Hepatocyte (in vitro differentiated cells): ENCODE measurements at regions not wholly inside any gene's neighbourhood (a gene's known extent, or its start where the extent isn't known, plus 50 kb on each side); places are given as distances from the start of the nearest gene placed in this dataset.

Source experiments
- DNase-seq: peaks from one replicate; pipeline ENCODE4 v3.0.0-alpha.2; 2016; ENCODE audit warnings: low spot score
- H2AFZ ChIP-seq: fragments of 200-600 bp; sonication (generic); 2 replicates; pipeline ENCODE4 v1.6.0; 2016; ENCODE audit warnings: antibody characterized with exemption, mild to moderate bottlenecking
- H3K27ac ChIP-seq: fragments of 200-600 bp; sonication (generic); 2 replicates; pipeline ENCODE4 v1.5.1; 2016; ENCODE audit warnings: mild to moderate bottlenecking
- H3K27me3 ChIP-seq: fragments of 200-600 bp; sonication (generic); 2 replicates; pipeline ENCODE4 v1.6.1; 2016
- H3K36me3 ChIP-seq: fragments of 200-600 bp; sonication (generic); replicated peaks from 2 replicates; pipeline ENCODE4 v1.5.1; 2016; ENCODE audit warnings: low read depth; ENCODE audit not compliant: insufficient read depth
- H3K4me1 ChIP-seq: fragments of 200-600 bp; sonication (generic); 2 replicates; pipeline ENCODE4 v1.5.1; 2016; ENCODE audit warnings: mild to moderate bottlenecking, moderate library complexity; ENCODE audit not compliant: insufficient read depth
- H3K4me2 ChIP-seq: fragments of 200-600 bp; sonication (generic); 2 replicates; pipeline ENCODE4 v1.6.0; 2016
- H3K4me3 ChIP-seq: fragments of 200-600 bp; sonication (generic); 2 replicates; pipeline ENCODE4 v1.5.1; 2016; ENCODE audit warnings: mild to moderate bottlenecking
- H3K79me2 ChIP-seq: fragments of 200-600 bp; sonication (generic); 2 replicates; pipeline ENCODE4 v1.6.0; 2017; ENCODE audit warnings: mild to moderate bottlenecking
- H3K9me2 ChIP-seq: fragments of 200-600 bp; sonication (generic); replicated peaks from 2 replicates; pipeline ENCODE4 v1.6.0; 2017; ENCODE audit warnings: mild to moderate bottlenecking; ENCODE audit not compliant: insufficient read depth
- H3K9me3 ChIP-seq: fragments of 200-600 bp; sonication (generic); 2 replicates; pipeline ENCODE4 v1.5.1; 2016; ENCODE audit warnings: low read depth, mild to moderate bottlenecking
- H4K20me1 ChIP-seq: fragments of 200-600 bp; sonication (generic); 2 replicates; pipeline ENCODE4 v1.6.0; 2016; ENCODE audit warnings: mild to moderate bottlenecking; ENCODE audit not compliant: insufficient read depth, poor library complexity, severe bottlenecking
- EZH2 ChIP-seq: fragments of 200-600 bp; sonication (generic); IDR thresholded peaks from 2 replicates; pipeline ENCODE4 v1.6.1; 2016; ENCODE audit warnings: antibody characterized with exemption, mild to moderate bottlenecking, borderline replicate concordance
- EZH2phosphoT487 ChIP-seq: fragments of 200-600 bp; sonication (generic); IDR thresholded peaks from one replicate; pipeline ENCODE4 v1.6.1; 2018; ENCODE audit warnings: antibody characterized with exemption, mild to moderate bottlenecking, low read depth, moderate library complexity; ENCODE audit not compliant: unreplicated experiment, severe bottlenecking
- WGBS: methylation state at CpG from one replicate; pipeline ENCODE4 v1.1.6; 2016; ENCODE audit warnings: low lambda C conversion rate; ENCODE audit errors: missing lambda C conversion rate; 5-methylcytosine and 5-hydroxymethylcytosine counted together
- TF ChIP-seq, protein P1 (sequence below): fragments of 200-600 bp; sonication (generic); IDR thresholded peaks from 2 replicates; pipeline ENCODE4 v1.5.1; 2016; ENCODE audit warnings: antibody characterized with exemption, mild to moderate bottlenecking; ENCODE audit not compliant: poor library complexity

DNA sequence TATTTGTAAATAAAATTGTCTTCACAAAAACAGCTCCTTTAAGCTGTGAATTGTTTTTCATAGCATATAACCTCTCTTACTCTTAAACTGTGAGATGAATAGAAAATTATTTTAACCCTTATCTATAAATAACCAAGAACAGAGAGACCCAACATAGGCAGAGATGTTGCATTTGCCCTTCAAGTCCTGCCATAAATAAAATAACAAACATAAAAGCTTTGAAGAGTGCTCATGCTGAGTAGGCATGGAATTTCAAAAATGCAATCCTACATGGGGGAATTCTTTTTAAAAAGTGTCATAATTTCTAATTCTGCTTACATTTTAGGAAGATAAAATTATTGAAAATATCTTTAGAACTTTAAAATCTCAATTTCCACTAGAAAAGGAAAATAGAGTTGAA lies 124.1 kb upstream of the FERD3L start:
- Histone ChIP-seq H3K27ac (no peak overlapping the region), H3K9me2 (no peaks in the 10 kb centered on the region), H3K36me3 (no peaks in the 10 kb centered on the region), H3K4me2 (no peak overlapping the region), H3K27me3 (no peaks in the 10 kb centered on the region), H3K4me3 (no peak overlapping the region), H4K20me1 (no peaks in the 10 kb centered on the region), H3K79me2 (no peaks in the 10 kb centered on the region), H3K9me3 (no peaks in the 10 kb centered on the region), H3K4me1 (no peaks in the 10 kb centered on the region), H2AFZ (no peak overlapping the region)
- no peak for DNase-seq
- no peak for TF ChIP-seq EZH2
- no peak for TF ChIP-seq EZH2phosphoT487
- TF ChIP-seq, protein P1, sequence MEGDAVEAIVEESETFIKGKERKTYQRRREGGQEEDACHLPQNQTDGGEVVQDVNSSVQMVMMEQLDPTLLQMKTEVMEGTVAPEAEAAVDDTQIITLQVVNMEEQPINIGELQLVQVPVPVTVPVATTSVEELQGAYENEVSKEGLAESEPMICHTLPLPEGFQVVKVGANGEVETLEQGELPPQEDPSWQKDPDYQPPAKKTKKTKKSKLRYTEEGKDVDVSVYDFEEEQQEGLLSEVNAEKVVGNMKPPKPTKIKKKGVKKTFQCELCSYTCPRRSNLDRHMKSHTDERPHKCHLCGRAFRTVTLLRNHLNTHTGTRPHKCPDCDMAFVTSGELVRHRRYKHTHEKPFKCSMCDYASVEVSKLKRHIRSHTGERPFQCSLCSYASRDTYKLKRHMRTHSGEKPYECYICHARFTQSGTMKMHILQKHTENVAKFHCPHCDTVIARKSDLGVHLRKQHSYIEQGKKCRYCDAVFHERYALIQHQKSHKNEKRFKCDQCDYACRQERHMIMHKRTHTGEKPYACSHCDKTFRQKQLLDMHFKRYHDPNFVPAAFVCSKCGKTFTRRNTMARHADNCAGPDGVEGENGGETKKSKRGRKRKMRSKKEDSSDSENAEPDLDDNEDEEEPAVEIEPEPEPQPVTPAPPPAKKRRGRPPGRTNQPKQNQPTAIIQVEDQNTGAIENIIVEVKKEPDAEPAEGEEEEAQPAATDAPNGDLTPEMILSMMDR: no peak

DNA sequence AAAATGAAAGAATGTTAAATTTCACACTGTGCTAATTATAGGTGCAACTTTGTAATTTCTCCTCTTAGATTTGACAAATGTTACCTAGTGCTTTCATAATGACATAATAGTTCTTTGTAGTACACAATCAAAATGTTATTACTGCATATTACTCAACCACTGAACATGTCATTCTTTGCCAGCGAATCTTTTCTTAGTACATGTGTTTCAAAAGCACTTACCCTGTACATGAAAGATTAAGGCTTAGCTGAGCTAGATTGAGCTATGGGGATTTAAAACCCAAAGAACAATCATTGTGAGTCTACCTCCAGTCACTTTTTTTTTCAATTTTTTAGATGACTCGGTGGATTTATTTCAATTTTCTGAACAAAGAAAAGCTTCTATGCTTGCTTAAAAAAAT lies 123.5 kb upstream of the FERD3L start:
- Histone ChIP-seq H3K4me3 (no peak overlapping the region), H3K4me2 (no peak overlapping the region), H3K27ac (no peak overlapping the region), H3K9me2 (no peaks in the 10 kb centered on the region), H3K36me3 (no peaks in the 10 kb centered on the region), H4K20me1 (no peaks in the 10 kb centered on the region), H3K79me2 (no peaks in the 10 kb centered on the region), H3K4me1 (no peaks in the 10 kb centered on the region), H3K9me3 (no peaks in the 10 kb centered on the region), H3K27me3 (no peaks in the 10 kb centered on the region), H2AFZ (no peak overlapping the region)
- 81% methylated on average over 2 of the region's 2 CpGs for WGBS
- no peak for DNase-seq
- TF ChIP-seq, protein P1: no peak
- TF ChIP-seq EZH2phosphoT487 (no peak), EZH2 (no peak)

DNA sequence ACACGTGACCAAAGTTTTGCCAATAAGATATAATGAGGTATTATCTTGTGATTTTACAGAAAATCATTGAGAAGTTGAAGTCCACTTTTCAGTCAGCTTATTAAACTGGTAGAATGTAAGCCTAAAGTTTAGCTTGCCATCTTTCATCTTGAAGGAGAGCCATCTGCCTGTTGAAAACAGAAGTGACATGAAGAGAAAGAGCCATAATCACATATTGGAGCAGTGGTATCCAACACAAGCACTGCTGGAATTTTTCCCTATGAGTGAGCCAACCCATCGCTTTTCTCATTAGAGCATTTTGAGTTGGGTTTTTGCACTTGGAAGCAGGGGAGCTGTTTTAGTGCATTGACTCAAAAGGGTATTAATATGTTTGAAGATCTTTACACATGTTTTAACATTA lies 117.6 kb upstream of the FERD3L start:
- no peak for DNase-seq
- Histone ChIP-seq H3K9me3 (no peaks in the 10 kb centered on the region), H3K27ac (no peak overlapping the region), H3K4me1 (no peaks in the 10 kb centered on the region), H3K27me3 (no peaks in the 10 kb centered on the region), H3K79me2 (no peaks in the 10 kb centered on the region), H3K4me3 (no peak overlapping the region), H3K9me2 (no peaks in the 10 kb centered on the region), H2AFZ (no peak overlapping the region), H3K4me2 (no peak overlapping the region), H3K36me3 (no peaks in the 10 kb centered on the region), H4K20me1 (no peaks in the 10 kb centered on the region)
- WGBS: 86% methylated on average over 2 of the region's 2 CpGs
- TF ChIP-seq EZH2 (no peak), EZH2phosphoT487 (no peak)
- TF ChIP-seq, protein P1: no peak

DNA sequence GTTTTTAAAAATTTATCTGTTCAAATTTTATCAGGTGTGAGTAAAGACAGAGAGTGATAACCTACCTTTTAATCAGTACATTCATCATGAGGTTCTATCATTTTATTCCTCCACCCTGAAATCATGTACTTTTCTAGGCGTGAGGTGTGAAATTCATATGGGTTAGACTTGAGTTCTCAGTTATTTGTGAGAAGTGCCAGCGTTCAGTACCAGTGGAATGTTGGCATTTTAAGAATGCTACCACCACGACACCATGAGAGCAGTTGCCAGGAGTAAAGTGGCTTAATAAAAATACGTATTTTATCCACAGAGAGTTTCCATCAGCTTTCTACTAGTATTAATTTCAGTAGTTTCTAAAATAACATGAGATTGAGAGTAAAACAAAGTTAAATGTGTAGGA lies 104.1 kb upstream of the FERD3L start:
- H3K27ac ChIP-seq: no peak overlapping the region
- no peak overlapping the region for H2AFZ ChIP-seq
- 78% methylated on average over 4 of the region's 4 CpGs for WGBS
- no peaks in the 10 kb centered on the region for H3K36me3 ChIP-seq
- no peaks in the 10 kb centered on the region for H3K79me2 ChIP-seq
- DNase-seq: no peak
- no peaks in the 10 kb centered on the region for H3K9me2 ChIP-seq
- H3K27me3 ChIP-seq: no peaks in the 10 kb centered on the region
- H4K20me1 ChIP-seq: no peaks in the 10 kb centered on the region
- no peak overlapping the region for H3K4me3 ChIP-seq
- H3K4me2 ChIP-seq: no peak overlapping the region
- H3K9me3 ChIP-seq: no peaks in the 10 kb centered on the region
- no peak for TF ChIP-seq EZH2
- TF ChIP-seq, protein P1: no peak
- no peaks in the 10 kb centered on the region for H3K4me1 ChIP-seq
